Common myeloid progenitor, CD34-positive (primary cell): ENCODE measurements at regions not wholly inside any gene's neighbourhood (a gene's known extent, or its start where the extent isn't known, plus 50 kb on each side); places are given as distances from the start of the nearest gene placed in this dataset.
"Not testable (repeated sequence)": the region's sequence is repeated elsewhere in the genome, so short reads cannot be mapped to it uniquely, and the experiment has no call there.

Source experiments
- CTCF ChIA-PET: fragments of 350-600 bp; sonication (Branson Sonifier 250); formaldehyde crosslinking; loops from one replicate; lab custom pipeline; 2021; ENCODE audit warnings: antibody characterized with exemption; lab: Charles Lee
- POLR2A ChIA-PET: fragments of 350-600 bp; sonication (Branson Sonifier 250); formaldehyde crosslinking; loops from one replicate; lab custom pipeline; 2021; ENCODE audit warnings: antibody characterized with exemption; lab: Charles Lee
- DNase-seq, 3 donors: peaks; one replicate each; pipeline versions ENCODE4 v3.0.0 to v3.0.0-alpha.2; 2013
- H3K27ac ChIP-seq, 2 experiments: 1 replicate in 1 of 2; 2 replicates in 1 of 2; pipeline ENCODE4 v1.7.0; 2013; ENCODE audit warnings: inconsistent platforms in 2 of 2, low read length in 2 of 2, mild to moderate bottlenecking in 2 of 2, low read depth in 1 of 2, moderate library complexity in 1 of 2; ENCODE audit not compliant: severe bottlenecking in 2 of 2, insufficient read depth in 1 of 2, poor library complexity in 1 of 2
- H3K27me3 ChIP-seq, 5 experiments: replicated peaks in 2 of 5; 1 replicate in 3 of 5; 2 replicates in 2 of 5; pipeline versions ENCODE4 v1.6.1 to v1.7.0; 2013; ENCODE audit warnings: low read length in 4 of 5, mild to moderate bottlenecking in 2 of 5, moderate library complexity in 2 of 5, inconsistent platforms in 1 of 5; ENCODE audit not compliant: insufficient read depth in 5 of 5, control insufficient read depth in 4 of 5
- H3K36me3 ChIP-seq, 4 experiments: 1 replicate in 2 of 4; 2 replicates in 2 of 4; pipeline versions ENCODE4 v1.6.1 to v1.7.0; 2013; ENCODE audit warnings: low read length in 3 of 4, control low read depth in 1 of 4, mild to moderate bottlenecking in 1 of 4; ENCODE audit not compliant: control insufficient read depth in 4 of 4, insufficient read depth in 4 of 4
- H3K4me1 ChIP-seq, 4 experiments: 1 replicate in 3 of 4; 2 replicates in 1 of 4; pipeline versions ENCODE4 v1.6.1 to v1.7.1; 2013; ENCODE audit warnings: low read length in 3 of 4, mild to moderate bottlenecking in 3 of 4, control low read depth in 1 of 4, inconsistent platforms in 1 of 4, moderate library complexity in 1 of 4; ENCODE audit not compliant: control insufficient read depth in 4 of 4, insufficient read depth in 4 of 4; ENCODE audit errors: control extremely low read depth in 1 of 4
- H3K4me3 ChIP-seq, 7 experiments: 1 replicate in 4 of 7; 2 replicates in 3 of 7; pipeline versions ENCODE4 v1.5.1 to v1.7.0; 2013; ENCODE audit warnings: mild to moderate bottlenecking in 7 of 7, low read length in 6 of 7, moderate library complexity in 6 of 7, inconsistent platforms in 2 of 7, low read depth in 2 of 7, control low read depth in 1 of 7; ENCODE audit not compliant: insufficient read depth in 4 of 7, control insufficient read depth in 1 of 7; ENCODE audit errors: extremely low read depth in 1 of 7
- H3K9me3 ChIP-seq, 5 experiments: 1 replicate in 4 of 5; 2 replicates in 1 of 5; pipeline versions ENCODE4 v1.6.1 to v1.7.1; 2013; ENCODE audit warnings: low read length in 4 of 5, mild to moderate bottlenecking in 2 of 5, inconsistent platforms in 1 of 5, low read depth in 1 of 5, moderate library complexity in 1 of 5; ENCODE audit not compliant: control insufficient read depth in 4 of 5, insufficient read depth in 2 of 5; ENCODE audit errors: control extremely low read depth in 1 of 5
- WGBS: methylation state at CpG from one replicate; pipeline ENCODE4 v1.1.5; 2013; ENCODE audit not compliant: insufficient coverage; 5-methylcytosine and 5-hydroxymethylcytosine counted together

DNA sequence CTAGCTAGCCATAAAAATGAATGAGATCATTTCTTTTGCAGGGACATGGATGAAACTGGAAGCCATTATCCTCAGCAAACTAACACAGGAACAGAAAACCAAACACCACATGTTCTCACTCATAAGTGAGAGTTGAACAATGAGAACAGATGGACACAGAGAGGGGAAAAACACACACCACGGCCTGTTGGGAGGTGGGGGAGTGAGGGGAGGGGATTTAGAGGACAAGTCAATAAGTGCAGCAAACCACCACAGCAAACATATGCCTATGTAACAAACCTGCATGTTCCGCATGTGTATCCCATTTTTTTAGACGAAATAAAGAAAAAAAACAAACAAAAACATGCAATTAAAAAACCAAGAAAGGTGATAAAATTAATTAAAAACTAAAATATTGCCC lies 308.8 kb upstream of the RND3 start:
- H3K27me3 ChIP-seq, H3K9me3 ChIP-seq, H3K4me3 ChIP-seq, POLR2A ChIA-PET, H3K4me1 ChIP-seq, H3K27ac ChIP-seq, DNase-seq, CTCF ChIA-PET, H3K36me3 ChIP-seq: not testable (repeated sequence)
- WGBS, result no CpG with 5 or more reads among the region's 3 CpGs

DNA sequence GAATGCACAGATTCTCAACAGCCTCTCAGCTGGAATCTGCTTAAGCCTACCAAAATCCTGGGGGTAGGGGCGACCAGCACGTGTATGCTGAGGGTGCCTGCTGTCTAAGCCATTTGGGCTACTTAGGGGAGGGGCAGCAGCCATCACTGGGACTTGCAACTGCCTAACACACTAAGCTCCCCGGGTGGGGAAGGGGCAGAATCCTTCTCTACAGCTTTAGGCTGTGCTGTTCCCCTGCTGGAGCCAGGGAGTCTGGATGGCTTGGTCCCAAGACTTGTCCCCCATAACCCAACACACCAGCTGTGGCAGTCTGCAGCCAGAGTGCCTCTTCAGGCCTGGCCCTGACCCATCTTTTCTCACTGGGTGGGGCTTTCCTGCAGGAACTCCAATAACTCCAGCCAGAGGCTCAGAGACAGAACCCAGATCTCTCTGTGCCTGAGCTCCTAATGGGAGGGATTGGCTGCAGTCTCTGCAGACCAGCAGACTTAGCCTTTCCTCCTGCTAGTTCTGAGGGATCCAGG lies 305.4 kb upstream of the RND3 start:
- Histone ChIP-seq H3K4me1 (no peaks in the 10 kb centered on the region), H3K4me3 (no peak overlapping the region), H3K27me3 (no peaks in the 10 kb centered on the region), H3K27ac (no peak overlapping the region), H3K36me3 (no peaks in the 10 kb centered on the region), H3K9me3 (peaks cover 0 to 4% (median 2%) of the 10 kb centered on the region in 5 experiments)
- 97% methylated on average over 3 of the region's 3 CpGs for WGBS
- DNase-seq, result no peak
- ChIA-PET CTCF (no interaction called here), POLR2A (no interaction called here)

DNA sequence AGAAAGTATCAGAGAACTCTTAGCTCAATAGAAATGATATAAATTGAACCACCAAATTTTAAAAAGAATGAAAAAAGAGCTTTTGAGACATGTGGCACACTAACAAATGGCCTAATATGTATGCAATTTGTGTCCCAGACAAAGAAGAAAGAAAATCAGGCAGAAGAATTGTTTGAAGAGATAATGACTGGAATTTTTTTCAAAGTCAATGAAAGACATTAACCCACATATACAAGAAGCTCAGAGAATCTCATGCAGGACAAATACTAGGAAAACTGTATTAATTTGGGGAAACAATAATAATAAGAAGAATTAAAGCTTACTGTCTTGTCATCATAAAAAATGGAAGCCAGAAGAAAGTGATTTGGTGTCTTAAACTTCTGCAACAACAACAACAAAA lies 304.1 kb upstream of the RND3 start:
- H3K9me3 ChIP-seq, result peaks cover 0 to 4% (median 2%) of the 10 kb centered on the region in 5 experiments
- H3K4me3 ChIP-seq, result no peak overlapping the region
- no peaks in the 10 kb centered on the region for H3K4me1 ChIP-seq
- ChIA-PET CTCF (no interaction called here), POLR2A (no interaction called here)
- H3K36me3 ChIP-seq, result no peaks in the 10 kb centered on the region
- H3K27me3 ChIP-seq, result no peaks in the 10 kb centered on the region
- no peak overlapping the region for H3K27ac ChIP-seq
- DNase-seq, result no peak

DNA sequence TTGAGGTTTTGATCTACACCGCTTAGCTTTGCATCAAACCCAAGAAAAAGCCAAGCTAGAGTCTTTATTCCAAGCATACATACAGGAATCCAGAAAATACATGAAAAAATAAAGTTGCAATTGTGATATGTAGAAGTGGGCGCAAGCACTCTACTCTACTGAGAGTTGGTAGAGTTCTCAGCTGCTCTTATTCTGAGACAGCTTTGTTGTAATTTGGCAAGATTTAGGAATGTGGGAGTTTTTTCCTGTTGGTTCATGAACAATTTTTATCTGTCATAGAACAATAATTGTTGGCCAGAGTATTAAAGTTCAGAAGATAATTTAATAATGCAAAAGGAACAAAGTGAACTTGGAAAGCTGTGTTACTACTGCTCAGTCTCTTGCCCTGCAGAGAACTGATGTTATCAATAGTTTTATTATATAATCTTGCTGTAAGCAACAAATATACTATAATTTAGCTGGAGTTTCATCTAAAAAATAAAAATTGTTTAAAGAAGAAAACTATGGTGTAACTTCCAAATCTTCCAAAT lies 302.0 kb upstream of the RND3 start:
- H3K36me3 ChIP-seq, result no peaks in the 10 kb centered on the region
- H3K27me3 ChIP-seq, result no peaks in the 10 kb centered on the region
- peaks cover 0 to 4% (median 2%) of the 10 kb centered on the region in 5 experiments for H3K9me3 ChIP-seq
- no peak overlapping the region for H3K4me3 ChIP-seq
- POLR2A ChIA-PET, result no interaction called here
- DNase-seq, result no peak
- no peaks in the 10 kb centered on the region for H3K4me1 ChIP-seq
- CTCF ChIA-PET, result no interaction called here
- H3K27ac ChIP-seq, result no peak overlapping the region
- WGBS, result no CpG with 5 or more reads among the region's 2 CpGs

DNA sequence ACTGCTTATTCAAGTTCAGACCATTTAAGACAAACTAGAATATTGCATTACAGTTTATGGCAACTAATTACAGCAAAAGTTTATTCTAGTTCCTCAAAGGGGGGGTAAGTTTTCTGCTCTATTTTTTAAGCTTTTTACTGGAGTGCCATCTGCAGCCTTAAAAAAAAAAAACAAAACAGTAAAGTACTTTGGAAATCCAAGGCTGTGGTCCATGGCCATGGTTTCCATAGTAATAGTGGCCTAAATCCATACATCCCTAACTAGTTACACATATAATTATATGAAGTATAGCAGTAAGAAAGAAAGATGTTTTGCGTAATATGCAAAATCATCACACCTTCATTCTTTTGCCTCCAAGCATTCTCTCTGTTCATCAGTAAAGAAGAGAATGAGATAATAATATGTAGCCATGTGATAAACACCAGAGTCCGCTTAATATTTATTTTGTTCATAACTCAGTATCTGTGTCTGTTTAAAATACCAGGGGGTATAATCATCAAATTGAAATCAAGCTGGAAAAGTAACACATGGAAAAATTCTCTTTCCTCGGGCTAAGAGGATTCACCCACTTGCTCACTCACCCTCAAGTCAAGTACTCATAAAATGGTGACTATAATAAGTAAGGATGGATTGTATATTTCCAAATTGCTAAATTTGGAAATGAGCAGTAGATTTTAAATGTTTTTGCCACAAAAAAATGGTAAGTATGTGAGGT lies 301.1 kb upstream of the RND3 start:
- CTCF ChIA-PET, result no interaction called here
- DNase-seq, result no peak

DNA sequence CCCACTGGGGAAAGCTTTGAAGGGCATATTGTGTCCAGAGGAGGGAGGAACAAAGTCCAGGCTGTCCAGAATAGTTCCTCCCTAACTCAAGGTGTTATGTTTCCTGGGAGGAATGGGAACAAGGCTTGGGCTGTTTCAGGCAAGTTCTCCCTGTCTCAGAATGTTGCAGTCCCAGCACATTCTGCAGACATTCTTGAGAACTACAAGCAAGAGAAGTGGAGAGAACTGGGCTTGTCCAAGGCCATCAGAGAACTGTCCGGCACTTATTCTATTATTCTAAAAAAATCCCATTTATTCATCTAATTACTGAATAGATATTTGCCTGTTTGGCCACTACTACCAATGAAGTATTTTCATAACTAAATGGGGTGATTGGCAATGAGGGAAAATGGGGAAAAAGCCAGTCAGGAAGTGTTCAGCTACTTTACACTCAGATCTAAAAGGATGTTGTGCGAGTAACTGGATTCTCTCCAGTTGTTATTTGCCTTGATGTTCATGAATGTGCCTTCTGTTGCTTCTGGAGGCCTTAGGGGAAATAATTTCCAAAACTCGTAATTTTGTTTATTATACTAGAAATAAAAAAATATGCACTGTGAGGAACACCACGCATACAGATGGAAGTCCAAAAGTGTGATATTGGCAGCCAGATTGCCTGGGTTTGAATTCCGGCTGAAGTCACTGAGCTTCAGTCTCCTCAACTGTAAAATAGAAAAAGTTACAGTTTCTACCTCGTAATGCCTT lies 300.1 kb upstream of the RND3 start:
- CTCF ChIA-PET, result no interaction called here
- no peak for DNase-seq
- no peak overlapping the region for H3K4me3 ChIP-seq
- H3K36me3 ChIP-seq, result no peaks in the 10 kb centered on the region
- no peaks in the 10 kb centered on the region for H3K27me3 ChIP-seq
- 100% methylated on average over 1 of the region's 6 CpGs for WGBS
- no peak overlapping the region for H3K27ac ChIP-seq
- H3K4me1 ChIP-seq, result no peaks in the 10 kb centered on the region
- POLR2A ChIA-PET, result interaction anchor here (0.6 kb wide), 1 partner anchor 39 kb away, joined by 3 read pairs; no protein-coding TSS in a partner anchor
- H3K9me3 ChIP-seq, result peaks cover 0 to 3% (median 0%) of the 10 kb centered on the region in 5 experiments

More for the DNA sequence above, 301.1 kb upstream of the RND3 start:
- no CpG with 5 or more reads among the region's 3 CpGs for WGBS
- Histone ChIP-seq H3K36me3 (no peaks in the 10 kb centered on the region), H3K9me3 (peaks cover 0 to 4% (median 2%) of the 10 kb centered on the region in 5 experiments), H3K27ac (no peak overlapping the region), H3K4me1 (no peaks in the 10 kb centered on the region), H3K27me3 (no peaks in the 10 kb centered on the region), H3K4me3 (no peak overlapping the region)
- POLR2A ChIA-PET, result no interaction called here

DNA sequence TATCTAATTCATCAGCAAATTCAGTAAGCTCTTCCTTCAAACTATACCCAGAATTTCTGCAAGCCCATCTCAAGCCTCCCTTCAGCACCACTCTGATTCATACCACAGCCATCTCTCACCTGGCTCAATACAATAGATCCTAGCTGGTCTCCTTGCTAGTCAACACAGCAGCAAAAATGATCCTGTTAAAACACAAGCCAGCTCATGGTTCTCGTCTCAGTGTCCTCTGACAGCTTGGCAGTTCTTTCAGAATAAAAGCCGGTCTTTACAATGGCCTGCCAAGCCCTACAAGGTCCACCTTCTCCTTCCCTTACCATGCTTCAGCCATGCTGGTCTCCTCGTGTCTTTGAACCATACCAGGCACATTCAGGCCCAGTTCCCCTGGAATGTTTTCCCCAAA lies 296.9 kb upstream of the RND3 start:
- Histone ChIP-seq H3K4me1 (no peaks in the 10 kb centered on the region), H3K27me3 (no peaks in the 10 kb centered on the region), H3K36me3 (no peaks in the 10 kb centered on the region), H3K4me3 (no peak overlapping the region), H3K27ac (no peak overlapping the region), H3K9me3 (no peaks in the 10 kb centered on the region)
- DNase-seq, result no peak
- WGBS, result 86% methylated on average over 2 of the region's 3 CpGs
- POLR2A ChIA-PET, result no interaction called here
- CTCF ChIA-PET, result no interaction called here
